A549 (cell line): ENCODE measurements at regions not wholly inside any gene's neighbourhood (a gene's known extent, or its start where the extent isn't known, plus 50 kb on each side); places are given as distances from the start of the nearest gene placed in this dataset.

ENCODE experiments used
- ATAC-seq, 2 experiments: fragments of 200-7000 bp in 1 of 2; fragments of >200 bp in 1 of 2; cut with Nextera tagmentation in 1 of 2; cut with Tn5 transposase in 1 of 2; 3 replicates each; pipeline versions ENCODE4 v1.8.0 to v1.9.1; 2018 to 2020; ENCODE audit warnings: mild to moderate bottlenecking in 1 of 2, moderate library complexity in 1 of 2
- CTCF ChIA-PET: fragments of 300-600 bp; sonication (Branson Sonifier 250); formaldehyde crosslinking; extraction: SDS; loops from one replicate; lab custom pipeline; 2021; ENCODE audit warnings: antibody characterized with exemption, inconsistent platforms; lab: Yijun Ruan, JAX
- POLR2A ChIA-PET: fragments of 350-600 bp; formaldehyde crosslinking; extraction: SDS; loops from one replicate; lab custom pipeline; 2021; ENCODE audit warnings: antibody characterized with exemption, inconsistent platforms; lab: Yijun Ruan, JAX
- DNase-seq, 2 experiments: peaks; one replicate each; pipeline versions ENCODE4 v3.0.0 to v3.0.0-alpha.2; 2011 to 2016; ENCODE audit warnings: low read depth in 1 of 2, low spot score in 1 of 2
- FAIRE-seq: peaks from 2 replicates; lab custom pipeline; 2011; peaks lifted over from hg19 to GRCh38; lab: Jason Lieb, UNC
- H3K27ac ChIP-seq, 2 experiments: fragments of >200 bp; sonication (Bioruptor Twin); formaldehyde crosslinking; 3 replicates each; pipeline ENCODE4 v1.5.1; 2016 to 2017
- H3K4me1 ChIP-seq: fragments of >200 bp; sonication (Bioruptor Twin); formaldehyde crosslinking; 3 replicates; pipeline ENCODE4 v1.6.1; 2016
- H3K4me2 ChIP-seq: fragments of >200 bp; sonication (Bioruptor Twin); formaldehyde crosslinking; 3 replicates; pipeline ENCODE4 v1.6.1; 2016
- H3K4me3 ChIP-seq: fragments of >200 bp; sonication (Bioruptor Twin); formaldehyde crosslinking; 3 replicates; pipeline ENCODE4 v1.5.1; 2016
- H3K9me3 ChIP-seq: fragments of >200 bp; sonication (Bioruptor Twin); formaldehyde crosslinking; 3 replicates; pipeline ENCODE4 v1.6.1; 2016
- CBX2 ChIP-seq: fragments of 200-600 bp; sonication (generic); IDR thresholded peaks from 2 replicates; pipeline ENCODE4 v1.6.1; 2016; ENCODE audit warnings: low read depth, mild to moderate bottlenecking, borderline replicate concordance
- CHD2 ChIP-seq: fragments of 150-350 bp; IDR thresholded peaks from 2 replicates; pipeline ENCODE4 v1.6.1; 2014; ENCODE audit warnings: low read length; ENCODE audit not compliant: partially characterized antibody
- CHD4 ChIP-seq: fragments of 200-600 bp; sonication (generic); IDR thresholded peaks from 2 replicates; pipeline ENCODE4 v1.6.1; 2016; ENCODE audit warnings: antibody characterized with exemption, mild to moderate bottlenecking, borderline replicate concordance
- EHF ChIP-seq: fragments of 250-450 bp; sonication (Bioruptor Pico); IDR thresholded peaks from 2 replicates; pipeline ENCODE4 v1.5.0; 2020; ENCODE audit warnings: mild to moderate bottlenecking
- EHMT2 ChIP-seq: fragments of 200-600 bp; sonication (generic); IDR thresholded peaks from 2 replicates; pipeline ENCODE4 v1.6.1; 2016; ENCODE audit warnings: antibody characterized with exemption, low read depth, mild to moderate bottlenecking, moderate library complexity
- FOSB ChIP-seq: fragments of 250-450 bp; sonication (Bioruptor Pico); IDR thresholded peaks from 2 replicates; pipeline ENCODE4 v1.5.0; 2020; ENCODE audit warnings: mild to moderate bottlenecking, moderate library complexity
- GATA3 ChIP-seq: IDR thresholded peaks from 2 replicates; pipeline ENCODE4 v1.6.1; 2012; ENCODE audit warnings: borderline replicate concordance
- HDAC2 ChIP-seq: fragments of 200-600 bp; sonication (generic); IDR thresholded peaks from 2 replicates; pipeline ENCODE4 v1.6.1; 2016
- HOXB5 ChIP-seq: fragments of 250-450 bp; sonication (Bioruptor Pico); IDR thresholded peaks from 2 replicates; pipeline ENCODE4 v1.5.0; 2020; ENCODE audit warnings: mild to moderate bottlenecking, moderate library complexity
- JUN ChIP-seq, 2 experiments: fragments of >200 bp; sonication (Bioruptor Twin); formaldehyde crosslinking; IDR thresholded peaks; 2 replicates in 1 of 2; 3 replicates in 1 of 2; pipeline ENCODE4 v1.6.1; 2016 to 2017
- JUNB ChIP-seq: fragments of >200 bp; sonication (Bioruptor Twin); formaldehyde crosslinking; IDR thresholded peaks from 2 replicates; pipeline ENCODE4 v1.6.1; 2016
- KDM1A ChIP-seq: fragments of 200-600 bp; sonication (generic); IDR thresholded peaks from 2 replicates; pipeline ENCODE4 v1.6.1; 2016; ENCODE audit warnings: low read depth, mild to moderate bottlenecking
- KDM5A ChIP-seq: fragments of 200-600 bp; sonication (generic); IDR thresholded peaks from 2 replicates; pipeline ENCODE4 v1.6.1; 2016; ENCODE audit warnings: antibody characterized with exemption, mild to moderate bottlenecking
- MAFK ChIP-seq: fragments of 450-650 bp; IDR thresholded peaks from 2 replicates; pipeline ENCODE4 v1.6.1; 2014; ENCODE audit not compliant: partially characterized antibody
- MAZ ChIP-seq: fragments of 150-350 bp; IDR thresholded peaks from 2 replicates; pipeline ENCODE4 v1.6.1; 2014; ENCODE audit warnings: antibody characterized with exemption, low read depth, low read length, borderline replicate concordance
- MYC ChIP-seq: IDR thresholded peaks from 2 replicates; pipeline ENCODE4 v1.6.1; 2012; ENCODE audit warnings: mild to moderate bottlenecking, inconsistent platforms, low read length, improper control_type of control experiment, borderline replicate concordance
- NPAS2 ChIP-seq: fragments of 250-450 bp; sonication (Bioruptor Pico); IDR thresholded peaks from 2 replicates; pipeline ENCODE4 v1.8.0; 2022; ENCODE audit warnings: mild to moderate bottlenecking, moderate library complexity, borderline replicate concordance
- POLR2AphosphoS2 ChIP-seq: conservative IDR thresholded peaks from 2 replicates; pipeline ENCODE4 v1.6.1; 2012; ENCODE audit warnings: low read length, improper control_type of control experiment, inconsistent platforms
- RCOR1 ChIP-seq: fragments of 150-350 bp; IDR thresholded peaks from 2 replicates; pipeline ENCODE4 v1.6.1; 2014; ENCODE audit warnings: antibody characterized with exemption, low read length, low read depth
- SMC3 ChIP-seq: fragments of >200 bp; sonication (Bioruptor Twin); formaldehyde crosslinking; IDR thresholded peaks from 3 replicates; pipeline ENCODE4 v1.6.1; 2018; ENCODE audit warnings: inconsistent platforms
- TP53 ChIP-seq: fragments of 250-450 bp; sonication (Bioruptor Pico); IDR thresholded peaks from 2 replicates; pipeline ENCODE4 v1.5.0; 2021; ENCODE audit warnings: mild to moderate bottlenecking, moderate library complexity
- ZC3H11A ChIP-seq: fragments of 450-650 bp; IDR thresholded peaks from 2 replicates; pipeline ENCODE4 v1.6.1; 2014; ENCODE audit warnings: antibody characterized with exemption, mild to moderate bottlenecking
- ZFP36 ChIP-seq: fragments of 450-650 bp; IDR thresholded peaks from 2 replicates; pipeline ENCODE4 v1.6.1; 2014; ENCODE audit warnings: borderline replicate concordance; ENCODE audit not compliant: partially characterized antibody
- ZNF302 ChIP-seq: fragments of 250-450 bp; sonication (Bioruptor Pico); IDR thresholded peaks from 2 replicates; pipeline ENCODE4 v1.9.0; 2021; ENCODE audit warnings: inconsistent platforms, mild to moderate bottlenecking, moderate library complexity
- ZSCAN20 ChIP-seq: fragments of 250-450 bp; sonication (Bioruptor Pico); IDR thresholded peaks from 2 replicates; pipeline ENCODE4 v1.8.0; 2022; ENCODE audit warnings: mild to moderate bottlenecking, moderate library complexity
- WGBS: methylation state at CpG from one replicate; pipeline ENCODE4 v1.1.6; 2017; ENCODE audit errors: missing lambda C conversion rate; 5-methylcytosine and 5-hydroxymethylcytosine counted together
- TF ChIP-seq, protein P1 (sequence below): fragments of 200-600 bp; sonication (generic); IDR thresholded peaks from 2 replicates; pipeline ENCODE4 v1.6.1; 2016; ENCODE audit warnings: antibody characterized with exemption, mild to moderate bottlenecking, moderate library complexity
- TF ChIP-seq, protein P2 (sequence below): fragments of >200 bp; sonication (Bioruptor Twin); formaldehyde crosslinking; IDR thresholded peaks from 3 replicates; pipeline ENCODE4 v1.5.1; 2016
- TF ChIP-seq, protein P3 (sequence below): fragments of 150-350 bp; IDR thresholded peaks from 2 replicates; pipeline ENCODE4 v1.6.1; 2014; ENCODE audit warnings: low read depth, mild to moderate bottlenecking, low read length
- TF ChIP-seq, protein P4 (sequence below): fragments of >200 bp; sonication (Bioruptor Twin); formaldehyde crosslinking; IDR thresholded peaks from 3 replicates; pipeline ENCODE4 v1.6.1; 2016

DNA sequence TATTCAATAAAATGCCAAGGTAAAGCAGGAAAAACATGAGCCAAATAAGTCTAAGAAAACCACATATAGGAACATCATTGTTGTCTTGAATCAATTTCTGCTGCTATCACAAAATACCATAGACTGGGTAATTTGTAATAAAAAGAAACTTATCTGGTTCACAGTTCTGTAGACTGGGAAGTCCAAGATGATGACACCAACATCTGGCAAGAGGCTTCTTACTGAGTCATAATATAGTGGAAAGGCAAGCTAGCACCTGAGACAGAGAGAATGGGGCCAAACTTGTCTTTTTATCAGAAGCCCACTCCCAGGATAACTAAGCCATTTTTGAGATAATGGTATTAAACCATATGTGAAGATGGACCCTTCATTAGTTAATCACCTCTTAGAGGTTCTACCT, 975.9 kb downstream of the FLRT2 start (continued):
- TF ChIP-seq, protein P1, sequence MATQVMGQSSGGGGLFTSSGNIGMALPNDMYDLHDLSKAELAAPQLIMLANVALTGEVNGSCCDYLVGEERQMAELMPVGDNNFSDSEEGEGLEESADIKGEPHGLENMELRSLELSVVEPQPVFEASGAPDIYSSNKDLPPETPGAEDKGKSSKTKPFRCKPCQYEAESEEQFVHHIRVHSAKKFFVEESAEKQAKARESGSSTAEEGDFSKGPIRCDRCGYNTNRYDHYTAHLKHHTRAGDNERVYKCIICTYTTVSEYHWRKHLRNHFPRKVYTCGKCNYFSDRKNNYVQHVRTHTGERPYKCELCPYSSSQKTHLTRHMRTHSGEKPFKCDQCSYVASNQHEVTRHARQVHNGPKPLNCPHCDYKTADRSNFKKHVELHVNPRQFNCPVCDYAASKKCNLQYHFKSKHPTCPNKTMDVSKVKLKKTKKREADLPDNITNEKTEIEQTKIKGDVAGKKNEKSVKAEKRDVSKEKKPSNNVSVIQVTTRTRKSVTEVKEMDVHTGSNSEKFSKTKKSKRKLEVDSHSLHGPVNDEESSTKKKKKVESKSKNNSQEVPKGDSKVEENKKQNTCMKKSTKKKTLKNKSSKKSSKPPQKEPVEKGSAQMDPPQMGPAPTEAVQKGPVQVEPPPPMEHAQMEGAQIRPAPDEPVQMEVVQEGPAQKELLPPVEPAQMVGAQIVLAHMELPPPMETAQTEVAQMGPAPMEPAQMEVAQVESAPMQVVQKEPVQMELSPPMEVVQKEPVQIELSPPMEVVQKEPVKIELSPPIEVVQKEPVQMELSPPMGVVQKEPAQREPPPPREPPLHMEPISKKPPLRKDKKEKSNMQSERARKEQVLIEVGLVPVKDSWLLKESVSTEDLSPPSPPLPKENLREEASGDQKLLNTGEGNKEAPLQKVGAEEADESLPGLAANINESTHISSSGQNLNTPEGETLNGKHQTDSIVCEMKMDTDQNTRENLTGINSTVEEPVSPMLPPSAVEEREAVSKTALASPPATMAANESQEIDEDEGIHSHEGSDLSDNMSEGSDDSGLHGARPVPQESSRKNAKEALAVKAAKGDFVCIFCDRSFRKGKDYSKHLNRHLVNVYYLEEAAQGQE: no peak
- TF ChIP-seq MAFK (no peak), TP53 (CRISPR knock-in tag) (no peak), RCOR1 (no peak), GATA3 (no peak)

DNA sequence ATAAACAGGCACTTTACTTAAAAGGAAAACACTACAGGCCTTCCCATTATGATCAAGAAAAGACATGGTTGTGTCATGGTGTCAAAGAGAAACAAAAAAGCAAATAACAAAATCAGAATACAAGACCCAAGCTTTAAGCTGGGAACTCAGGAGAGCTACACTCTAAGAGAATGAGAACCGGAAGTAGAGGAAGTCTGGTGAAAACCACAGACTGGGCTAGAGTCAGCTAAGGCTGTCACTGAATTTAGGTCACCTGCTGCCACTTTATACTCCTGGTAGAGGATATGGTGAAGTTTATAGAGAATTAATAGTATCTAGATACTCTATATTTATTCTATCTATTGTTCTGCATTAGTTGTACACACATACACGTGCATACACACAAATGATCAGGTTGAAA, 971.7 kb downstream of the FLRT2 start:
- CTCF ChIA-PET: no interaction called here
- H3K27ac ChIP-seq: no peak overlapping the region
- ATAC-seq: no peak

DNA sequence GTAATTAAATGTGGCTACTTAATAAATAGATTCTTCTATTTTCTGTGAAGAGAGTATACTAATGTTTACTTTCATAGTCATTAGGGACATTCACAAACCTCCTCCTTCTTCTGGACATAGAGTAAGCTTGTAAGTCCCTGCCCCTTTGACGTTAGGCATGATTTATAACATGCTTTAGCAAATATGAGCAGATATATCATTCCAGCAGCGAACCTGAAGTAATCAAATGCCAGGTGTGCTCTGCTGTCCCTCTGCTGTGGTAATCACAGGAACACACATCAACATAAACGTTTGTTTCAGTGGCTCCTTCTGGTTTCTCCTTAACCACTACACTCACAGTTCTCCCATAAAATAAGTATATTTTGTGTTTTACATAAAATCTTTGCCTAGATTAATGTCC, 961.8 kb downstream of the FLRT2 start:
- FAIRE-seq (no peak), ATAC-seq (no peak), DNase-seq (no peak)
- H3K4me1 ChIP-seq: no peaks in the 10 kb centered on the region
- H3K4me3 ChIP-seq: no peak overlapping the region
- TF ChIP-seq JUNB (no peak), CHD2 (no peak)
- CTCF ChIA-PET: no interaction called here
- WGBS: 0% methylated on average over 3 of the region's 3 CpGs
- H3K27ac ChIP-seq: no peak overlapping the region
- no peaks in the 10 kb centered on the region for H3K9me3 ChIP-seq
- H3K4me2 ChIP-seq: no peak overlapping the region
- POLR2A ChIA-PET: no interaction called here

More for the DNA sequence above, 971.7 kb downstream of the FLRT2 start:
- FAIRE-seq (no peak), DNase-seq (no peak)
- Histone ChIP-seq H3K4me3 (no peak overlapping the region), H3K4me2 (no peak overlapping the region), H3K4me1 (no peaks in the 10 kb centered on the region), H3K9me3 (no peaks in the 10 kb centered on the region)
- WGBS: 4% methylated on average over 2 of the region's 2 CpGs
- TF ChIP-seq ZC3H11A (no peak), NPAS2 (CRISPR knock-in tag) (no peak), EHMT2 (no peak), KDM5A (no peak), GATA3 (no peak), FOSB (CRISPR knock-in tag) (no peak)
- POLR2A ChIA-PET: no interaction called here

DNA sequence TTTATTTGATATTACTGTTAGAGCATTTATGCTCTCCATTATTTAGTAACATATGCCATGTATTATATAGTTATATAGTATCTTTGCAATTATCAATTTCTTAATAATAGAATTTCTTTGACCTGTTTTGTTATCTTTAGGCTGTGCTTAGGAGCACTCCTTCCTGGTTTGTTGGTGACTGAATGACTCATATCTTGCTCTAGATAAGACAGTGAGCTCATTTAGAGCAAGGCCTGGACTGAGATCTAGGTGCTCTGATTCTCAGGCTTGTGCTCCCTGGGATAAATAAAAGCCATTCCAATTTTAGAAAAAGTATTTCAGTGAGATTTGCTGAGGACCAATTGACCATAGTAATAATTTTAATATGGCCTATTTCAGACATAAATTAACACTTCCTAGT, 951.2 kb downstream of the FLRT2 start:
- Histone ChIP-seq H3K4me2 (no peak overlapping the region), H3K9me3 (no peaks in the 10 kb centered on the region), H3K4me1 (no peaks in the 10 kb centered on the region), H3K27ac (no peak overlapping the region), H3K4me3 (no peak overlapping the region)
- DNase-seq (no peak), ATAC-seq (no peak), FAIRE-seq (no peak)
- ChIA-PET POLR2A (no interaction called here), CTCF (no interaction called here)
- TF ChIP-seq CBX2 (no peak), ZFP36 (no peak), HDAC2 (no peak), SMC3 (no peak), KDM1A (no peak), HOXB5 (no peak), POLR2AphosphoS2 (no peak), MYC (no peak), JUN (IDR thresholded peaks at IDR 0.05) (no peak), ZSCAN20 (CRISPR knock-in tag) (no peak), ZNF302 (no peak), EHF (CRISPR knock-in tag) (no peak), MAZ (no peak), CHD4 (no peak)
- TF ChIP-seq, protein P2, sequence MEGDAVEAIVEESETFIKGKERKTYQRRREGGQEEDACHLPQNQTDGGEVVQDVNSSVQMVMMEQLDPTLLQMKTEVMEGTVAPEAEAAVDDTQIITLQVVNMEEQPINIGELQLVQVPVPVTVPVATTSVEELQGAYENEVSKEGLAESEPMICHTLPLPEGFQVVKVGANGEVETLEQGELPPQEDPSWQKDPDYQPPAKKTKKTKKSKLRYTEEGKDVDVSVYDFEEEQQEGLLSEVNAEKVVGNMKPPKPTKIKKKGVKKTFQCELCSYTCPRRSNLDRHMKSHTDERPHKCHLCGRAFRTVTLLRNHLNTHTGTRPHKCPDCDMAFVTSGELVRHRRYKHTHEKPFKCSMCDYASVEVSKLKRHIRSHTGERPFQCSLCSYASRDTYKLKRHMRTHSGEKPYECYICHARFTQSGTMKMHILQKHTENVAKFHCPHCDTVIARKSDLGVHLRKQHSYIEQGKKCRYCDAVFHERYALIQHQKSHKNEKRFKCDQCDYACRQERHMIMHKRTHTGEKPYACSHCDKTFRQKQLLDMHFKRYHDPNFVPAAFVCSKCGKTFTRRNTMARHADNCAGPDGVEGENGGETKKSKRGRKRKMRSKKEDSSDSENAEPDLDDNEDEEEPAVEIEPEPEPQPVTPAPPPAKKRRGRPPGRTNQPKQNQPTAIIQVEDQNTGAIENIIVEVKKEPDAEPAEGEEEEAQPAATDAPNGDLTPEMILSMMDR: no peak
- TF ChIP-seq, protein P3, sequence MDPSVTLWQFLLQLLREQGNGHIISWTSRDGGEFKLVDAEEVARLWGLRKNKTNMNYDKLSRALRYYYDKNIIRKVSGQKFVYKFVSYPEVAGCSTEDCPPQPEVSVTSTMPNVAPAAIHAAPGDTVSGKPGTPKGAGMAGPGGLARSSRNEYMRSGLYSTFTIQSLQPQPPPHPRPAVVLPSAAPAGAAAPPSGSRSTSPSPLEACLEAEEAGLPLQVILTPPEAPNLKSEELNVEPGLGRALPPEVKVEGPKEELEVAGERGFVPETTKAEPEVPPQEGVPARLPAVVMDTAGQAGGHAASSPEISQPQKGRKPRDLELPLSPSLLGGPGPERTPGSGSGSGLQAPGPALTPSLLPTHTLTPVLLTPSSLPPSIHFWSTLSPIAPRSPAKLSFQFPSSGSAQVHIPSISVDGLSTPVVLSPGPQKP: no peak
- TF ChIP-seq, protein P4, sequence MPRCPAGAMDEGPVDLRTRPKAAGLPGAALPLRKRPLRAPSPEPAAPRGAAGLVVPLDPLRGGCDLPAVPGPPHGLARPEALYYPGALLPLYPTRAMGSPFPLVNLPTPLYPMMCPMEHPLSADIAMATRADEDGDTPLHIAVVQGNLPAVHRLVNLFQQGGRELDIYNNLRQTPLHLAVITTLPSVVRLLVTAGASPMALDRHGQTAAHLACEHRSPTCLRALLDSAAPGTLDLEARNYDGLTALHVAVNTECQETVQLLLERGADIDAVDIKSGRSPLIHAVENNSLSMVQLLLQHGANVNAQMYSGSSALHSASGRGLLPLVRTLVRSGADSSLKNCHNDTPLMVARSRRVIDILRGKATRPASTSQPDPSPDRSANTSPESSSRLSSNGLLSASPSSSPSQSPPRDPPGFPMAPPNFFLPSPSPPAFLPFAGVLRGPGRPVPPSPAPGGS: no peak
